ENCODE measurements at regions not wholly inside any gene's neighbourhood (a gene's known extent, or its start where the extent isn't known, plus 50 kb on each side); places are given as distances from the start of the nearest gene placed in this dataset.
"Not testable (repeated sequence)": the region's sequence is repeated elsewhere in the genome, so short reads cannot be mapped to it uniquely, and the experiment has no call there.

DNA sequence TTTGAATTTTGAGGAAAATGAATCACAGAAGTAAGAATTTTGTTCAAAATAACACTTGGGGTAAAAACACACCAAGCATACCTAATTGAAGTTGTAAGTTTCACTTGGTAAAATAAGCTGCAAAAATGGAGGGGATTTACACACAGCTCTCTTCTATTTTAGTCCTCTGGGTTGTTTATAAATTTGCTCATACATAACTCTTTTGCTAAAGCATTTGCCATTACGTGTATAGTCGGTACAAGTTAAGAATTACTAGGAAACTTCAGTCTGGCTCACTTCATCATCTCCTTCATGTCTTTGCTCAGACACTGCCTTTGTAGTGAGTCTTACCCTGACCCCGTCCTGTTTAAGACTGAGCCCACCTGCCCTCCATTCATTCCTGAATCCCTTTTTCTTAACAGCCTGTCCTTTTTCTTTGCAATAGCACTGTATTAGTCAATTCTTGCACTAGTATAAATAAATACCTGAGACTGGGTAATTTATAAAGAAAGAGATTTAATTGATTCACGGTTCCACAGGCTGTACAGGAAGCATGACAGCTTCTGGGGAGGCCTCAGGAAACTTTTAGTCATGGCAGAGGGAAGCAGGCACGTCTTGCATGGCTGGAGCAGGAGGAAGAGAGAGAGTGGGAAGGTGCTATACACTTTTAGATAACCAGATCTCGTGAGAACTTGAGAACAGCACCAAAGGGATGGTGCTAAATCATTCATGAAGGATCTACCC lies 451.1 kb downstream of the PCNX1 start:
- Mint-ChIP-seq H3K27ac (peak overlapping the region in 1 of 3 donors; percentile 65), H3K27me3 (no peaks in the 10 kb centered on the region), H3K4me1 (peaks cover 22 to 43% (median 37%) of the 10 kb centered on the region in 4 donors), H3K9me3 (peaks cover 0 to 10% (median 1%) of the 10 kb centered on the region in 7 donors), H3K36me3 (peaks cover 17% of the 10 kb centered on the region), H3K4me3 (no peak overlapping the region)
- Histone ChIP-seq H3K4me3 (ENCODE audit: low read depth, low read length) (no peak overlapping the region), H3K27ac (ENCODE audit: insufficient read depth, low read length, poor library complexity, severe bottlenecking) (no peak overlapping the region), H3K9me3 (ENCODE audit: control insufficient read depth in 2 of 2, low read length in 2 of 2) (no peaks in the 10 kb centered on the region), H3K36me3 (ENCODE audit: control insufficient read depth, insufficient read depth, low read length) (peaks cover 2% of the 10 kb centered on the region), H3K4me1 (ENCODE audit: control insufficient read depth, insufficient read depth, low read length, poor library complexity, severe bottlenecking) (no peaks in the 10 kb centered on the region), H3K27me3 (ENCODE audit: control insufficient read depth, insufficient read depth, low read length) (no peaks in the 10 kb centered on the region)
- no peak for ATAC-seq (ENCODE audit: low read depth in 2 of 2)
- no peak for DNase-seq

DNA sequence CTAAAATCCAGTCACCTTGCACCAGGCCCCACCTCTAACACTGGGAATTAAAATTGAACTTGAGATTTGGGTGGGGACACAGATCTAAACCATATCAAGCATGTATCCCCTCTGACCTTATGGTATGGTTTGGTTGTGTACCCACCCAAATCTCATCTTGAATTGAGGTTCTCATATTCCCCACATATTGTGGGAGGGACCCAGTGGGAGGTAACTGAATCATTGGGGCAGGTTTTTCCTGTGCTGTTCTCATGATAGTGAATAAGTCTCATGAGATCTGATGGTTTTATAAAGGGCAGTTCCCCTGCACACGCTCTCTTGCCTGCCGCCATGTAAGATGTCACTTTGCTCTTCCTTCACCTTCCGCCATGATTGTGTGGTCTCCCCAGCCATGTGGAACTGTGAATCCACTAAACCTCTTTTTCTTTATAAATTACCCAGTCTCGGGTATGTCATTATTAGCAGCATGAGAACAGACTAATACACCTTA lies 451.7 kb downstream of the PCNX1 start:
- ATAC-seq (ENCODE audit: low read depth in 2 of 2); H3K27me3 Mint-ChIP-seq; H3K27me3 ChIP-seq (ENCODE audit: control insufficient read depth, insufficient read depth, low read length); H3K4me3 ChIP-seq (ENCODE audit: low read depth, low read length); H3K36me3 ChIP-seq (ENCODE audit: control insufficient read depth, insufficient read depth, low read length); H3K9me3 Mint-ChIP-seq; H3K4me1 ChIP-seq (ENCODE audit: control insufficient read depth, insufficient read depth, low read length, poor library complexity, severe bottlenecking); H3K4me3 Mint-ChIP-seq; DNase-seq; H3K27ac ChIP-seq (ENCODE audit: insufficient read depth, low read length, poor library complexity, severe bottlenecking); H3K9me3 ChIP-seq (ENCODE audit: control insufficient read depth in 2 of 2, low read length in 2 of 2): not testable (repeated sequence)
- peaks cover 14% of the 10 kb centered on the region for H3K36me3 Mint-ChIP-seq
- H3K4me1 Mint-ChIP-seq: peaks cover 28 to 49% (median 42%) of the 10 kb centered on the region in 4 donors
- peak overlapping the region in 1 of 3 donors; percentile 65 for H3K27ac Mint-ChIP-seq

DNA sequence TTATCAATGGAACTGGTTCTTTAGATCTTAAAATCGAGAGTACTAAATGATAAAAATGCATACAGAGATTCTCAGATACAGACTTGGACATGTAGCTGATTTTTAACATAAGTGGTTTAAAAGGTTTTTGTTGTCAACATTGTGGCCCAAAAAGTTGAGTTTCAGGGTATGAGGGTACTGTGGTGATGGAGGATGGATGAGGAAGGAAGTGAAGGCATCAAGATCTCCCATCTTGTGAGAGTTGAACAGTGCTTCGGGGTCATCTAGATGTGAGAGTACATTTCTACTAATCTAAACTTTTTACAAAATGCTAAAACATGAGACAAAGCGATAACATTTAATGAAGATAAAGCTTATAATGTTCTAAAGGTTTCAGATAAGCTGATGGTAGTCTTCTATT lies 452.6 kb downstream of the PCNX1 start:
- Histone ChIP-seq H3K4me1 (ENCODE audit: control insufficient read depth, insufficient read depth, low read length, poor library complexity, severe bottlenecking) (no peaks in the 10 kb centered on the region), H3K36me3 (ENCODE audit: control insufficient read depth, insufficient read depth, low read length) (no peaks in the 10 kb centered on the region), H3K27me3 (ENCODE audit: control insufficient read depth, insufficient read depth, low read length) (no peaks in the 10 kb centered on the region), H3K9me3 (ENCODE audit: control insufficient read depth in 2 of 2, low read length in 2 of 2) (no peaks in the 10 kb centered on the region), H3K27ac (ENCODE audit: insufficient read depth, low read length, poor library complexity, severe bottlenecking) (no peak overlapping the region), H3K4me3 (ENCODE audit: low read depth, low read length) (no peak overlapping the region)
- no peaks in the 10 kb centered on the region for H3K27me3 Mint-ChIP-seq
- ATAC-seq (ENCODE audit: low read depth in 2 of 2): no peak
- no peak overlapping the region for H3K4me3 Mint-ChIP-seq
- peaks cover 14% of the 10 kb centered on the region for H3K36me3 Mint-ChIP-seq
- H3K4me1 Mint-ChIP-seq: peaks cover 34 to 52% (median 45%) of the 10 kb centered on the region in 4 donors
- no peak overlapping the region for H3K27ac Mint-ChIP-seq
- peaks cover 0 to 10% (median 1%) of the 10 kb centered on the region in 7 donors for H3K9me3 Mint-ChIP-seq
- DNase-seq: no peak

DNA sequence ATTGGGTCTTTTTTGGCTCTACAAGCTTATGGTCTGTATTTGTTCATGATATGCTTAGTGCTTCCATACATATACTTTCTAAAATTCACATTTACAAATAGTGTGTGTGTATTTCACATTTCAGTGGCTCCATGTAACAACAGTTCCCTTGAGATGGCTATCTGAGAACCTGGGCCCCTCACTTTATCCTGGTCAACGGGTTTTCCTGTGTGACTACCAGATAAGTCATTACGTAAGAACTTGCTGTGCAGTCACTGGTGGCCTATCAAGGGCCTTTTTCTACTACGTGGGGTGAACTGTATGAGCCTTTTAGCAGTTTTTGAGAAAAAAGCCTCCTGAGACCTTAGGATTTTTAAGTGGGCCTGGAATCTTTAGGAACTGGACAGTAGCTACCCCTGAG lies 454.1 kb downstream of the PCNX1 start:
- H3K4me1 ChIP-seq (ENCODE audit: control insufficient read depth, insufficient read depth, low read length, poor library complexity, severe bottlenecking): no peaks in the 10 kb centered on the region
- no peaks in the 10 kb centered on the region for H3K9me3 ChIP-seq (ENCODE audit: control insufficient read depth in 2 of 2, low read length in 2 of 2)
- Mint-ChIP-seq H3K27me3 (no peaks in the 10 kb centered on the region), H3K4me1 (peaks cover 34 to 51% (median 43%) of the 10 kb centered on the region in 4 donors), H3K36me3 (peaks cover 9% of the 10 kb centered on the region), H3K9me3 (peaks cover 0 to 10% (median 1%) of the 10 kb centered on the region in 7 donors), H3K27ac (no peak overlapping the region), H3K4me3 (no peak overlapping the region)
- DNase-seq (no peak), ATAC-seq (ENCODE audit: low read depth in 2 of 2) (no peak)
- H3K4me3 ChIP-seq (ENCODE audit: low read depth, low read length): no peak overlapping the region
- H3K27ac ChIP-seq (ENCODE audit: insufficient read depth, low read length, poor library complexity, severe bottlenecking): no peak overlapping the region
- H3K27me3 ChIP-seq (ENCODE audit: control insufficient read depth, insufficient read depth, low read length): no peaks in the 10 kb centered on the region
- H3K36me3 ChIP-seq (ENCODE audit: control insufficient read depth, insufficient read depth, low read length): no peaks in the 10 kb centered on the region

DNA sequence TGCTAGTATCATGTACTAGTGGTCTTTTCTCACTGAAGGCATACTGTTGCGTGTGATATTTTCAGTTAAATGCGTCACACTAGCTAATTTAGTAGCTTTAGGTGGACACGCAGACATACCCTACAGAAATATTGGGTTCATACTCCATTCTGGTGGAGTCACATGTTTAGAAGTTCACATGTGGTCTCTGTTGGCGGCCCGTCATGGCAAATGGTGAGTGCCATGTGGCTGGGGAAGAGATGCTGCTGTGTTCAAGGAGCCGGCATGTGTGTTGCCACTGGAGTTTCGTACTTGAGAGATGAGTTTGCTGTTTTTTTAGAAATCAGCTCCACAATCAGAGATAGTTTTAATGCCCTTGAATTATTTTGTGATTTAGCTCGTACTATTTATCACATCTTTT lies 454.6 kb downstream of the PCNX1 start:
- Mint-ChIP-seq H3K9me3 (peaks cover 0 to 10% (median 1%) of the 10 kb centered on the region in 7 donors), H3K27ac (no peak overlapping the region), H3K36me3 (peaks cover 9% of the 10 kb centered on the region), H3K4me3 (no peak overlapping the region), H3K4me1 (peaks cover 34 to 51% (median 43%) of the 10 kb centered on the region in 4 donors), H3K27me3 (no peaks in the 10 kb centered on the region)
- Histone ChIP-seq H3K36me3 (ENCODE audit: control insufficient read depth, insufficient read depth, low read length) (no peaks in the 10 kb centered on the region), H3K27ac (ENCODE audit: insufficient read depth, low read length, poor library complexity, severe bottlenecking) (no peak overlapping the region), H3K27me3 (ENCODE audit: control insufficient read depth, insufficient read depth, low read length) (no peaks in the 10 kb centered on the region), H3K4me3 (ENCODE audit: low read depth, low read length) (no peak overlapping the region), H3K9me3 (ENCODE audit: control insufficient read depth in 2 of 2, low read length in 2 of 2) (no peaks in the 10 kb centered on the region), H3K4me1 (ENCODE audit: control insufficient read depth, insufficient read depth, low read length, poor library complexity, severe bottlenecking) (no peaks in the 10 kb centered on the region)
- DNase-seq (no peak), ATAC-seq (ENCODE audit: low read depth in 2 of 2) (no peak)

DNA sequence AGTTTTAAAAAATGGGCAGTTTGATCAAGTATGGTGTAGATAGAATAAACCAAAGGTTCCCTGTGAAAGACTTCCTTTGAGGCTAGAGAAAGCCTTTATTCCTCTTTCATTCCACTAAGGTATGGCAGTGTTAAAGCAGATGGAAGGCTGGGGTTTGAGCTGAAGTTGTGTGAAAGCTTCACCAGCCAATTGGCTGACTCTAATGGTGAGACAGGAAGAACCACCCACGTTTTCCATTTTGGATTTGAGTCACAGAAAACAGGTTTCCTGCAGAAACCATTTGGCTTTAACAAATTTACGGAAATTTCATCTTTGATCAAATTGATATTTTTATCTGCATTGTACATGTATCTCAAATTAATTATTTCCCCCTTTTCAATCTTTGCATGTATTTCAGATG lies 455.0 kb downstream of the PCNX1 start:
- ATAC-seq (ENCODE audit: low read depth in 2 of 2) (no peak), DNase-seq (no peak)
- no peaks in the 10 kb centered on the region for H3K36me3 ChIP-seq (ENCODE audit: control insufficient read depth, insufficient read depth, low read length)
- no peak overlapping the region for H3K27ac ChIP-seq (ENCODE audit: insufficient read depth, low read length, poor library complexity, severe bottlenecking)
- H3K4me1 ChIP-seq (ENCODE audit: control insufficient read depth, insufficient read depth, low read length, poor library complexity, severe bottlenecking): no peaks in the 10 kb centered on the region
- H3K4me3 Mint-ChIP-seq: no peak overlapping the region
- no peaks in the 10 kb centered on the region for H3K27me3 Mint-ChIP-seq
- H3K9me3 Mint-ChIP-seq: peaks cover 0 to 10% (median 1%) of the 10 kb centered on the region in 7 donors
- H3K4me1 Mint-ChIP-seq: peaks cover 34 to 51% (median 43%) of the 10 kb centered on the region in 4 donors
- no peaks in the 10 kb centered on the region for H3K9me3 ChIP-seq (ENCODE audit: control insufficient read depth in 2 of 2, low read length in 2 of 2)
- no peaks in the 10 kb centered on the region for H3K27me3 ChIP-seq (ENCODE audit: control insufficient read depth, insufficient read depth, low read length)
- peak overlapping the region in 1 of 3 donors; percentile 39 for H3K27ac Mint-ChIP-seq
- H3K4me3 ChIP-seq (ENCODE audit: low read depth, low read length): no peak overlapping the region
- peaks cover 9% of the 10 kb centered on the region for H3K36me3 Mint-ChIP-seq

DNA sequence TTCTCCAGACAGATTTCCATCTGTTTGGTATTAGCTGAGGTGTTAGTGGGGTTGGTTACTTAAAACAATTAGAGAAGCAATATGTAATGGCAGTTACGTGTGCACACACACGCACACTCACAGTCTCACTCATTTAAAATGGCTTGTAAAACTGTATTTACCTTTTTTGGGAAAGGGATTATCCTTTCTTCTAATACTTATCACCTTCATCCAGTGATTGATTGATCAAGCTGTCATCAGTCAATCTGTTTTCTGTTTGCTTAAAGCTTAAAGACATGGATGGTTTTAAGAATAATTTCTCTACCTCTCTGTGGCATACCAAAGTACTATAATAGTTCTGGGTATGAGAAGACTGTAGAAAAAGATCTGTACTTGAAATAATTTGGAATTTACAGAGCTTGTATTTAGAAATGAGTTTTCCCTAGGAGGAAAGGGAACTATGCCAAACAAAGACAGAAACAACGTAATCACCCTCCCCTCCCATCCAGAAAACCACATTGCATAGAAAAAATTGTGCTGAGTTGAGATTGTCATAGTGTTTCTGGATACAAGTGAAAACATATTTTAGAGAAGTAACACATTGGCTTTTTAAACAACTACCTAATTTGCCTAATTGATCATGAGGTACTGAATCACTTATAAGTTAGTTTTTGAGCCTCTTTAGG lies 455.8 kb downstream of the PCNX1 start:
- Histone ChIP-seq H3K36me3 (ENCODE audit: control insufficient read depth, insufficient read depth, low read length) (no peaks in the 10 kb centered on the region), H3K4me3 (ENCODE audit: low read depth, low read length) (no peak overlapping the region), H3K27ac (ENCODE audit: insufficient read depth, low read length, poor library complexity, severe bottlenecking) (no peak overlapping the region), H3K27me3 (ENCODE audit: control insufficient read depth, insufficient read depth, low read length) (no peaks in the 10 kb centered on the region), H3K9me3 (ENCODE audit: control insufficient read depth in 2 of 2, low read length in 2 of 2) (no peaks in the 10 kb centered on the region), H3K4me1 (ENCODE audit: control insufficient read depth, insufficient read depth, low read length, poor library complexity, severe bottlenecking) (no peaks in the 10 kb centered on the region)
- Mint-ChIP-seq H3K4me3 (no peak overlapping the region), H3K4me1 (peaks cover 34 to 51% (median 43%) of the 10 kb centered on the region in 4 donors), H3K36me3 (peaks cover 8% of the 10 kb centered on the region), H3K9me3 (peaks cover 0 to 10% (median 1%) of the 10 kb centered on the region in 7 donors), H3K27ac (peak overlapping the region in 2 of 3 donors; percentile 20 to 39), H3K27me3 (no peaks in the 10 kb centered on the region)
- DNase-seq (no peak), ATAC-seq (ENCODE audit: low read depth in 2 of 2) (no peak)

Measured in CD4-positive, CD25-positive, alpha-beta regulatory T cell (primary cell).